Neural cell (in vitro differentiated cells): ENCODE measurements at regions not wholly inside any gene's neighbourhood (a gene's known extent, or its start where the extent isn't known, plus 50 kb on each side); places are given as distances from the start of the nearest gene placed in this dataset.

ENCODE experiments used
- EP300 ChIP-seq: fragments of 450-650 bp; conservative IDR thresholded peaks from 2 replicates; pipeline ENCODE4 v1.6.1; 2014; ENCODE audit warnings: antibody characterized with exemption, mild to moderate bottlenecking, moderate library complexity; ENCODE audit not compliant: poor library complexity, severe bottlenecking
- EZH2 ChIP-seq: fragments of 200-600, 300-800 bp; shearing (Covaris generic), sonication (generic); IDR thresholded peaks from 2 replicates; pipeline ENCODE4 v1.6.1; 2014; ENCODE audit warnings: antibody characterized with exemption, low read length, borderline replicate concordance, mild to moderate bottlenecking; ENCODE audit not compliant: insufficient read depth, poor library complexity, severe bottlenecking
- POLR2AphosphoS5 ChIP-seq: IDR thresholded peaks from 2 replicates; pipeline ENCODE4 v1.6.1; 2012
- RAD21 ChIP-seq: fragments of 450-650 bp; conservative IDR thresholded peaks from 2 replicates; pipeline ENCODE4 v1.6.1; 2014; ENCODE audit warnings: antibody characterized with exemption, mild to moderate bottlenecking, moderate library complexity
- SMC3 ChIP-seq: fragments of 450-650 bp; conservative IDR thresholded peaks from 2 replicates; pipeline ENCODE4 v1.6.1; 2014; ENCODE audit warnings: antibody characterized with exemption, mild to moderate bottlenecking, moderate library complexity; ENCODE audit not compliant: poor library complexity
- TAF1 ChIP-seq: IDR thresholded peaks from 2 replicates; pipeline ENCODE4 v1.6.1; 2012; ENCODE audit warnings: low read depth
- TF ChIP-seq, protein P1 (sequence below): fragments of 450-650 bp; IDR thresholded peaks from 2 replicates; pipeline ENCODE4 v1.5.1; 2014; ENCODE audit warnings: antibody characterized with exemption, mild to moderate bottlenecking, moderate library complexity; ENCODE audit not compliant: poor library complexity, severe bottlenecking
- TF ChIP-seq, protein P2 (sequence below): IDR thresholded peaks from 2 replicates; pipeline ENCODE4 v1.6.1; 2012; ENCODE audit warnings: borderline replicate concordance

DNA sequence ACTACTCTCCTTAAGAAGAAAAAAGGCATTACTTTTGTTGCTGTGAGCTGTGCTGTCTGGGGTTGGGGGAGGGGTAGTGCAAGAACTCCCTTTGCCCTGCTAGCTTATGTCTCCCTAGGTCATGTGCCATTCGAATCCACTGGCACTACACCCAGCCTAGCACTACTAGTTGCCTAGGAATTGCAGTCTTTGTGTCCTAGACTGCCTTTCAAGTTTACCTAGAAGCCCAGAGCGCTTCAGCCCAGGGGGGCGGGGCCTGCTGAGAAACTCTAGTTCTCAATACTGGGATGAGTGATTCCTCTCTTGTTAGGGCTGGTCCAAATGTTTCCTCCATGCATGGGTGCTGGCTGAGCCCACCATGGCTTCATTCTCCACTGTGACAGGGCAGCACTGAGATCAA lies 1011.5 kb downstream of the PCDH19 start:
- TF ChIP-seq SMC3 = no peak
- TF ChIP-seq, protein P1, sequence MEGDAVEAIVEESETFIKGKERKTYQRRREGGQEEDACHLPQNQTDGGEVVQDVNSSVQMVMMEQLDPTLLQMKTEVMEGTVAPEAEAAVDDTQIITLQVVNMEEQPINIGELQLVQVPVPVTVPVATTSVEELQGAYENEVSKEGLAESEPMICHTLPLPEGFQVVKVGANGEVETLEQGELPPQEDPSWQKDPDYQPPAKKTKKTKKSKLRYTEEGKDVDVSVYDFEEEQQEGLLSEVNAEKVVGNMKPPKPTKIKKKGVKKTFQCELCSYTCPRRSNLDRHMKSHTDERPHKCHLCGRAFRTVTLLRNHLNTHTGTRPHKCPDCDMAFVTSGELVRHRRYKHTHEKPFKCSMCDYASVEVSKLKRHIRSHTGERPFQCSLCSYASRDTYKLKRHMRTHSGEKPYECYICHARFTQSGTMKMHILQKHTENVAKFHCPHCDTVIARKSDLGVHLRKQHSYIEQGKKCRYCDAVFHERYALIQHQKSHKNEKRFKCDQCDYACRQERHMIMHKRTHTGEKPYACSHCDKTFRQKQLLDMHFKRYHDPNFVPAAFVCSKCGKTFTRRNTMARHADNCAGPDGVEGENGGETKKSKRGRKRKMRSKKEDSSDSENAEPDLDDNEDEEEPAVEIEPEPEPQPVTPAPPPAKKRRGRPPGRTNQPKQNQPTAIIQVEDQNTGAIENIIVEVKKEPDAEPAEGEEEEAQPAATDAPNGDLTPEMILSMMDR = no peak
- TF ChIP-seq, protein P2, sequence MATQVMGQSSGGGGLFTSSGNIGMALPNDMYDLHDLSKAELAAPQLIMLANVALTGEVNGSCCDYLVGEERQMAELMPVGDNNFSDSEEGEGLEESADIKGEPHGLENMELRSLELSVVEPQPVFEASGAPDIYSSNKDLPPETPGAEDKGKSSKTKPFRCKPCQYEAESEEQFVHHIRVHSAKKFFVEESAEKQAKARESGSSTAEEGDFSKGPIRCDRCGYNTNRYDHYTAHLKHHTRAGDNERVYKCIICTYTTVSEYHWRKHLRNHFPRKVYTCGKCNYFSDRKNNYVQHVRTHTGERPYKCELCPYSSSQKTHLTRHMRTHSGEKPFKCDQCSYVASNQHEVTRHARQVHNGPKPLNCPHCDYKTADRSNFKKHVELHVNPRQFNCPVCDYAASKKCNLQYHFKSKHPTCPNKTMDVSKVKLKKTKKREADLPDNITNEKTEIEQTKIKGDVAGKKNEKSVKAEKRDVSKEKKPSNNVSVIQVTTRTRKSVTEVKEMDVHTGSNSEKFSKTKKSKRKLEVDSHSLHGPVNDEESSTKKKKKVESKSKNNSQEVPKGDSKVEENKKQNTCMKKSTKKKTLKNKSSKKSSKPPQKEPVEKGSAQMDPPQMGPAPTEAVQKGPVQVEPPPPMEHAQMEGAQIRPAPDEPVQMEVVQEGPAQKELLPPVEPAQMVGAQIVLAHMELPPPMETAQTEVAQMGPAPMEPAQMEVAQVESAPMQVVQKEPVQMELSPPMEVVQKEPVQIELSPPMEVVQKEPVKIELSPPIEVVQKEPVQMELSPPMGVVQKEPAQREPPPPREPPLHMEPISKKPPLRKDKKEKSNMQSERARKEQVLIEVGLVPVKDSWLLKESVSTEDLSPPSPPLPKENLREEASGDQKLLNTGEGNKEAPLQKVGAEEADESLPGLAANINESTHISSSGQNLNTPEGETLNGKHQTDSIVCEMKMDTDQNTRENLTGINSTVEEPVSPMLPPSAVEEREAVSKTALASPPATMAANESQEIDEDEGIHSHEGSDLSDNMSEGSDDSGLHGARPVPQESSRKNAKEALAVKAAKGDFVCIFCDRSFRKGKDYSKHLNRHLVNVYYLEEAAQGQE = no peak
- no peak for TF ChIP-seq EZH2
- no peak for TF ChIP-seq POLR2AphosphoS5
- TF ChIP-seq TAF1 = no peak
- no peak for TF ChIP-seq RAD21
- TF ChIP-seq EP300 = no peak
